HG02973 (cell line): ENCODE measurements at regions not wholly inside any gene's neighbourhood (a gene's known extent, or its start where the extent isn't known, plus 50 kb on each side); places are given as distances from the start of the nearest gene placed in this dataset.
A peak's percentile ranks its signal among the peaks of the same experiment; 100 is the strongest.

Source experiments
- ATAC-seq: cut with Tn5 transposase; IDR thresholded peaks from one replicate; pipeline ENCODE4 v1.9.1; 2021; ENCODE audit warnings: moderate library complexity; ENCODE audit not compliant: unreplicated experiment

- no peak for ATAC-seq
Observed at GRCh38 chr11:95363708-95364107, 132.7 kb upstream of the SESN3 start.

- ATAC-seq, result no peak
Observed at GRCh38 chr11:95363164-95363563, 132.2 kb upstream of the SESN3 start.

GRCh38 chr11:95361180-95361579 is 130.2 kb upstream of the SESN3 start:
- ATAC-seq, result no peak

- no peak for ATAC-seq
Observed at GRCh38 chr11:95360377-95361075, 129.5 kb upstream of the SESN3 start.

GRCh38 chr11:95359756-95360155 is 128.8 kb upstream of the SESN3 start:
- ATAC-seq, result no peak

- no peak for ATAC-seq
Observed at GRCh38 chr11:95359341-95359663, 128.3 kb upstream of the SESN3 start.

- no peak for ATAC-seq
Observed at GRCh38 chr11:95358511-95359340, 127.7 kb upstream of the SESN3 start.

GRCh38 chr11:95354304-95354703 is 123.3 kb upstream of the SESN3 start:
- no peak for ATAC-seq

GRCh38 chr11:95353706-95354105 is 122.7 kb upstream of the SESN3 start:
- no peak for ATAC-seq

- no peak for ATAC-seq
Observed at GRCh38 chr11:95352733-95353346, 121.8 kb upstream of the SESN3 start.

- no peak for ATAC-seq
Observed at GRCh38 chr11:95349345-95349942, 118.4 kb upstream of the SESN3 start.

- no peak for ATAC-seq
Observed at GRCh38 chr11:95346265-95346664, 115.3 kb upstream of the SESN3 start.

GRCh38 chr11:95345651-95346050 is 114.6 kb upstream of the SESN3 start:
- peak; percentile 87 for ATAC-seq

GRCh38 chr11:95344932-95345642 is 114.1 kb upstream of the SESN3 start:
- no peak for ATAC-seq

- no peak for ATAC-seq
Observed at GRCh38 chr11:95341221-95341620, 110.2 kb upstream of the SESN3 start.

- no peak for ATAC-seq
Observed at GRCh38 chr11:95339086-95339901, 108.3 kb upstream of the SESN3 start.

- no peak for ATAC-seq
Observed at GRCh38 chr11:95338430-95338991, 107.5 kb upstream of the SESN3 start.

- ATAC-seq, result no peak
Observed at GRCh38 chr11:95337972-95338429, 107.0 kb upstream of the SESN3 start.

GRCh38 chr11:95337175-95337957 is 106.4 kb upstream of the SESN3 start:
- ATAC-seq, result peak; percentile 93
